GM13977 (cell line): ENCODE measurements at regions not wholly inside any gene's neighbourhood (a gene's known extent, or its start where the extent isn't known, plus 50 kb on each side); places are given as distances from the start of the nearest gene placed in this dataset.

Experiments used
- DNase-seq: peaks from one replicate; pipeline ENCODE4 v3.0.0; 2012; ENCODE audit warnings: low spot score
- CTCF ChIP-seq: IDR thresholded peaks from 2 replicates; pipeline ENCODE4 v1.5.1; 2012; ENCODE audit warnings: mild to moderate bottlenecking, control low read depth; ENCODE audit not compliant: insufficient read depth; ENCODE audit errors: extremely low read depth, missing control alignments
- in situ Hi-C: fragments of 300-500 bp; cut with MboI; formaldehyde crosslinking; loops from one replicate; pipeline ENCODE4 v1.12.0; 2022; ENCODE audit warnings: low sequenced_read_pairs, low pct_unique_long_range_greater_than_20kb, mixed read lengths, inconsistent platforms; ENCODE audit not compliant: unreplicated experiment

GRCh38 chr2:189302274-189302948 lies 122.8 kb upstream of the COL5A2 start:
- in situ Hi-C loops, result no loop called here
- no peak for TF ChIP-seq CTCF
- no peak for DNase-seq

DNA sequence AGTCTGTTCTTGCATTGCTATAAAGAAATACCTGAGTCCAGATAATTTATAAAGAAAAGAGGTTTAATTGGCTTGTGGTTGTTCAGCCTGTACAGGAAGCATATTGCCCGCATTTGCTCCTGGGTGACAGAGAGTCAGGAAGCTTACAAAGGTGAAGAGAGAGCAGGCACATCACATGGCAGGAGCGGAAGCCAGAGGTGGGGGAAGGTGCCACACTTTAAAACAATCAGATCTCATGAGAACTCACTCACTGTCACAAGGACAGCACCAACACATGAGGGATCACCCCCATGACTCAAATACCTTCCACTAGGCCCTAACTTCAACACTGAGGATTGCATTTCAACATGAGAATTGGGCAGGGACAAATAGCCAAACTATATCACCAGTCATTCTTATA lies 124.8 kb upstream of the COL5A2 start:
- in situ Hi-C loops, result no loop called here

DNA sequence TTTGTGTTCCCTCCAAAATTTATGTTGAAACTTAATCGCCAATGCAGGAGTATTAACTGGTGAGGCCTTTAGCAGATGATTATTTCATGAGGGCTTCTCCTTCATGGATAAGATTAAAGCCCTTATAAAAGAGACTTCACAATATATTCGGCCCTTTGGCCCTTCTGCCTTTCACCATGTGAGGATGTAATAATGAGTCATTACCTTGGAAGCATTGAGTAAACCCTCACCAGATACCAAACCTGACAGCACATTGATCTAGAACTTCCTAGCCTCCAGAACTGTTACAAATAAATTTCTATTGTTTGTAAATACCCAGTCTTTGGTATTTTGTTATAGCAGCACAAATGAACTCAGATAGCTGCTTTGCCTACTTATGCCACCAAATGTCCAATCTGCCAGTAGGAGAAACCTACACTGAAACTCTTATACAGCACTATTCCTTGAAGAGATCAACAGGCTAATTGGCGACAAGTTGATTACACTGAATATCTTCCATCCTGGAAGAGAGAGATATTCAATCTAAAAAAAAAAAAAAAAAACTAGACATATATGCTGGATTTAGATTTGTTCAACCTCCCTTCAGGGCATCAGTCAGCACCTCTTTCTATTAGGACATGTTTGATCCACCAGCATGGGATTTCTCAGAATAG lies 125.9 kb upstream of the COL5A2 start:
- DNase-seq, result no peak
- in situ Hi-C loops, result no loop called here
- no peak for TF ChIP-seq CTCF

More for the DNA sequence above, 124.8 kb upstream of the COL5A2 start:
- no peak for DNase-seq
- TF ChIP-seq CTCF, result no peak

GRCh38 chr2:189306525-189306924 lies 127.0 kb upstream of the COL5A2 start:
- DNase-seq, result no peak
- TF ChIP-seq CTCF, result no peak
- in situ Hi-C loops, result no loop called here

DNA sequence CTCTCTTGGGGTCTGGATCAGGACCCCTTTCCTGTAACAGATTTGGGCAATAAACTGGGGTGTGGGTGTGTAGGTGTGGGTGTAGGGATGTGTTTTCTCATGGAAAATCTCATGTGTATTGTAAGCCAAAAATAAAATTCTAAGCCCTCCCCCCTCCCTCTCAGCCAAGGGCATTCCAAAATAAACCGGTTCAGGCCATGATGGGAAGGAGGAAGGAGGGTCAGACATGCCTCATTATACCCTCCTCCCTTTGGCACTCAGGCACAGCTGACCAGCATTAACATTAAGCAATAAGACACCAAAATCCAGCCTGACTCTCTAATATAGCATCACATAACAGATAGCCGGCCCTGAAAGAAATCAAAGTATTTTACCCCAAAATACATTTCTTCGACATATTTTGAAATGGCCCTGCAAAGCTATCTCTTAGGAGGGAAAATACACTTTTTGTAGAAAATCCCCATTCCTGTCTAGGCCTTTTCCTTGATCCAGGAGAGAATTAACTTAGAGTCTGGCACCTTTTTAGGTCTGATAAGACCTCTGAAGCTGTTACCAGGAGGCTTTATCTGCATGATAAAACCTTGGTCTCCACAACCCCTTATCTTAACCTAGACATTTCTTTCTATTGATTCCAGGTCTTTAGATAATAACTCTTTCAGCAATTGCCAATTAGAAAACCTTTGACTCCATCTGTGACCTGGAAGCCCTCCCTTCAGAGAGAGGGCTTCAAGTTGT lies 128.7 kb upstream of the COL5A2 start:
- no peak for TF ChIP-seq CTCF
- in situ Hi-C loops, result no loop called here
- DNase-seq, result no peak

- in situ Hi-C loops, result no loop called here
Measured at GRCh38 chr2:189309331-189309730, 129.8 kb upstream of the COL5A2 start.

More at GRCh38 chr2:189309331-189309730, 129.8 kb upstream of the COL5A2 start:
- TF ChIP-seq CTCF, result no peak
- no peak for DNase-seq
